Right lobe of liver (tissue), 6 donors: ENCODE measurements at regions not wholly inside any gene's neighbourhood (a gene's known extent, or its start where the extent isn't known, plus 50 kb on each side); places are given as distances from the start of the nearest gene placed in this dataset.

Experiments used
- ATAC-seq, 4 donors: fragments of 200-7000 bp; cut with Tn5 transposase; one replicate each; pipeline ENCODE4 v1.9.1; 2020; ENCODE audit warnings: mild to moderate bottlenecking in 4 of 4, moderate library complexity in 4 of 4
- DNase-seq, 3 donors: peaks; one replicate each; pipeline ENCODE4 v3.0.0-alpha.2; 2020
- H3K27ac ChIP-seq, 3 donors: fragments of 200-600 bp; one replicate each; pipeline ENCODE4 v1.8.0; 2022
- H3K27me3 ChIP-seq, 2 donors: fragments of 200-600 bp; one replicate each; pipeline ENCODE4 v1.8.0; 2022
- H3K36me3 ChIP-seq, 4 donors: fragments of 200-600 bp; sonication (generic) in 1 of 4; one replicate each; pipeline versions ENCODE4 v1.5.1 to v1.8.0; 2017 to 2022; ENCODE audit warnings: control low read depth in 1 of 4
- H3K4me1 ChIP-seq, 4 donors: fragments of 200-600 bp; sonication (generic) in 1 of 4; one replicate each; pipeline versions ENCODE4 v1.5.1 to v1.8.0; 2017 to 2022; ENCODE audit warnings: control low read depth in 1 of 4
- H3K4me3 ChIP-seq, 3 donors: fragments of 200-600 bp; one replicate each; pipeline ENCODE4 v1.8.0; 2022
- H3K9me3 ChIP-seq, 4 donors: fragments of 200-600 bp; sonication (generic) in 1 of 4; one replicate each; pipeline versions ENCODE4 v1.5.1 to v1.8.0; 2017 to 2022; ENCODE audit warnings: control low read depth in 1 of 4
- POLR2A ChIP-seq: fragments of 450-650 bp; IDR thresholded peaks from one replicate; pipeline ENCODE4 v1.6.1; 2017; ENCODE audit warnings: antibody characterized with exemption, mild to moderate bottlenecking
- WGBS: methylation state at CpG from one replicate; pipeline ENCODE4 v1.1.6; 2018; ENCODE audit warnings: low coverage, low lambda C conversion rate; ENCODE audit not compliant: insufficient coverage; ENCODE audit errors: missing lambda C conversion rate; 5-methylcytosine and 5-hydroxymethylcytosine counted together
- intact Hi-C, 2 donors: fragments of 100-400 bp; cut with DNase I; formaldehyde crosslinking; loops; one replicate each; pipeline versions ENCODE4 v1.11.2 to v1.14.1; 2022
- TF ChIP-seq, protein P1 (sequence below), 4 donors: fragments of 200-600 bp in 3 of 4; fragments of 450-650 bp in 1 of 4; IDR thresholded peaks; one replicate each; pipeline versions ENCODE4 v1.5.1 to v1.8.0; 2016 to 2022; ENCODE audit warnings: antibody characterized with exemption in 4 of 4, mild to moderate bottlenecking in 2 of 4
- donor health status: DM: no; HTN: yes; CAD: no.
- donor health status: DM: no; HTN: no; CAD: no.
- donor health status: DM: no; HTN: no; CAD: no.
- donor health status: DM: no; HTN: yes; CAD: no.
- donor health status: DM: no; HTN: yes; CAD: no.

DNA sequence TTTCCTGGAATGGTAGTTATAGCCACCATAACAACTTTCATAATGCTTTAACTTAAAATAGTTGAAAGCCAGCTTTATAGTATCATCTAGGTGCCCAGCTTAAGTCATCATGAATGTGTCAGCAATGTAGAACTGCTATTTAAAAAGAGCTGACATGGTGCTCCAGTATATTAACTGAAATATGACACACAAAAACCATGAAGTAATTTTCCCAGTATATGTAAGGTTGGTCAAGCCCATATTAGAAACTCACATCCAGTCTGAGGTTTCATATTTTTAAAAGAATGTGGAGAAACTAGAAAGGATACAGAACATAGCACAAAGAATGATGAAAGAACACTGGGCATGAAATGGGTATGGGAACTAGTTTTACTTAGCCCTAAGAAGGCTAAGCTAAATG, 121.3 kb upstream of the KRAS start:
- no peak for TF ChIP-seq POLR2A
- TF ChIP-seq, protein P1, sequence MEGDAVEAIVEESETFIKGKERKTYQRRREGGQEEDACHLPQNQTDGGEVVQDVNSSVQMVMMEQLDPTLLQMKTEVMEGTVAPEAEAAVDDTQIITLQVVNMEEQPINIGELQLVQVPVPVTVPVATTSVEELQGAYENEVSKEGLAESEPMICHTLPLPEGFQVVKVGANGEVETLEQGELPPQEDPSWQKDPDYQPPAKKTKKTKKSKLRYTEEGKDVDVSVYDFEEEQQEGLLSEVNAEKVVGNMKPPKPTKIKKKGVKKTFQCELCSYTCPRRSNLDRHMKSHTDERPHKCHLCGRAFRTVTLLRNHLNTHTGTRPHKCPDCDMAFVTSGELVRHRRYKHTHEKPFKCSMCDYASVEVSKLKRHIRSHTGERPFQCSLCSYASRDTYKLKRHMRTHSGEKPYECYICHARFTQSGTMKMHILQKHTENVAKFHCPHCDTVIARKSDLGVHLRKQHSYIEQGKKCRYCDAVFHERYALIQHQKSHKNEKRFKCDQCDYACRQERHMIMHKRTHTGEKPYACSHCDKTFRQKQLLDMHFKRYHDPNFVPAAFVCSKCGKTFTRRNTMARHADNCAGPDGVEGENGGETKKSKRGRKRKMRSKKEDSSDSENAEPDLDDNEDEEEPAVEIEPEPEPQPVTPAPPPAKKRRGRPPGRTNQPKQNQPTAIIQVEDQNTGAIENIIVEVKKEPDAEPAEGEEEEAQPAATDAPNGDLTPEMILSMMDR (IDR thresholded peaks at IDR 0.05) = no peak
- DNase-seq = no peak
- Histone ChIP-seq H3K4me3 (no peak overlapping the region), H3K36me3 (no peaks in the 10 kb centered on the region), H3K27me3 (no peaks in the 10 kb centered on the region), H3K27ac (no peak overlapping the region), H3K9me3 (no peaks in the 10 kb centered on the region), H3K4me1 (no peaks in the 10 kb centered on the region)
- intact Hi-C loops = no loop called here
- no peak for ATAC-seq

DNA sequence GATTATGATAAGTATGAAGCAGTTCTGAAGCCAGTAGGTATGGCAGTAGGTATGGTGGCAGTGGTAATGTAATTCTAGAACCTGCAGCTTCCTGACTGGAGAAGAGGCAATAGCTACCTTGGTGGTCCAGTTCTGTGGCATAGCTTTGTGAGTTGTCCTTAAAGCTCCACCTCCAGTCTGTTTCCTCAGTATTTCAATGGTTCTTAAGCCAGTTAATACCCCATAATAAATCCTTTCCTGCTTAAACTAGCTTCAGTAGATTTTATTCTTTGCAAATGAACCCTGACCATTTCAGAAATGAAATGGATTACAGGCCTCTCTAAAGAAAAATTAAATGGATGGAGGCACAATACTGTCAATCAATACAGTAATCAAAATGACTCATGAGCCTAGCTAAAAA, 117.8 kb upstream of the KRAS start:
- H3K9me3 ChIP-seq = no peaks in the 10 kb centered on the region
- no peaks in the 10 kb centered on the region for H3K4me1 ChIP-seq
- H3K36me3 ChIP-seq = no peaks in the 10 kb centered on the region
- H3K27me3 ChIP-seq = no peaks in the 10 kb centered on the region
- intact Hi-C loops = no loop called here
- TF ChIP-seq, protein P1 (IDR thresholded peaks at IDR 0.05) = no peak
- TF ChIP-seq POLR2A = no peak
- H3K27ac ChIP-seq = no peak overlapping the region
- no peak for DNase-seq
- H3K4me3 ChIP-seq = no peak overlapping the region
- ATAC-seq = no peak

DNA sequence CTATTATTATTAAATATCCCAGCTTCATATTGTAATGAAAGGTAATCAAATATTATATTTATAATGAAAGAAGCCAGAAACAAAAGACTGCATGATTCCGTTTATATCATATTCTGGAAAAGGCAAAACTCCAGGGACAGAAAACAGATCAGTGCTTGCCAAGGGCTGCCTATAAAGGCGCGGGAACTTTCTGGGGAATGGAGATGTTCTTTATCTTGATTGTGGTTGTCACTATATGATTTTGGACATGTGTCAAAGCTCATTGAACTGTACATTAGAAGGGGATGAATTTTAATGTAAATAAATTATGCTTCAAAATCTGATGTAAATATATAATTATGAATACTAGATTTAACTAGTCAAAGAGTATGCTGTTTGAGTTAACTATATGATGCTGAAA, 115.4 kb upstream of the KRAS start:
- intact Hi-C loops = no loop called here

DNA sequence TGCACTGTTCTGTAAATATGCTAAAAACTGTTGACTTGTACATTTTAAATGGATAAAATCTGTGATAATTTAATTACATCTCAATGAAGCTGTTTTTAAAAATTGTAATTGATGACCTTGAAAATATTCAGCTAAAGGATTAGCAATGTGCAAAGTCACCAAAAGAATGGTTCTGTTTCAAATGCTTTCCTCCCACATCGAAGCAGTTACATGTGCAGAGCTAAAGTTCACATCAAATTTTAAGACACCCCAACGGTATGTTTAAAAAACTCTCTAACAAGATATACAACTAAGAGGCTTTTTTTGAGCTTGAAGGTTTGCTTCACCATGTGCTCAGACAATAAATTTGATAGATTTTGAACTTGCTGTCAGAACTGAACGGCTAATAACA, 114.6 kb upstream of the KRAS start:
- H3K27ac ChIP-seq = no peak overlapping the region
- H3K4me3 ChIP-seq = no peak overlapping the region
- intact Hi-C loops = no loop called here
- 38% methylated on average over 3 of the region's 3 CpGs for WGBS
- H3K9me3 ChIP-seq = no peaks in the 10 kb centered on the region
- H3K4me1 ChIP-seq = no peaks in the 10 kb centered on the region
- no peaks in the 10 kb centered on the region for H3K27me3 ChIP-seq
- ATAC-seq (no peak), DNase-seq (no peak)
- H3K36me3 ChIP-seq = no peaks in the 10 kb centered on the region
- TF ChIP-seq, protein P1 (IDR thresholded peaks at IDR 0.05) = no peak
- no peak for TF ChIP-seq POLR2A

More for the DNA sequence above, 115.4 kb upstream of the KRAS start:
- TF ChIP-seq POLR2A = no peak
- TF ChIP-seq, protein P1 (IDR thresholded peaks at IDR 0.05) = no peak
- no peaks in the 10 kb centered on the region for H3K9me3 ChIP-seq
- H3K4me3 ChIP-seq = no peak overlapping the region
- H3K27me3 ChIP-seq = no peaks in the 10 kb centered on the region
- H3K36me3 ChIP-seq = no peaks in the 10 kb centered on the region
- WGBS = 75% methylated on average over 3 of the region's 3 CpGs
- DNase-seq = no peak
- no peak for ATAC-seq
- H3K27ac ChIP-seq = no peak overlapping the region
- no peaks in the 10 kb centered on the region for H3K4me1 ChIP-seq

DNA sequence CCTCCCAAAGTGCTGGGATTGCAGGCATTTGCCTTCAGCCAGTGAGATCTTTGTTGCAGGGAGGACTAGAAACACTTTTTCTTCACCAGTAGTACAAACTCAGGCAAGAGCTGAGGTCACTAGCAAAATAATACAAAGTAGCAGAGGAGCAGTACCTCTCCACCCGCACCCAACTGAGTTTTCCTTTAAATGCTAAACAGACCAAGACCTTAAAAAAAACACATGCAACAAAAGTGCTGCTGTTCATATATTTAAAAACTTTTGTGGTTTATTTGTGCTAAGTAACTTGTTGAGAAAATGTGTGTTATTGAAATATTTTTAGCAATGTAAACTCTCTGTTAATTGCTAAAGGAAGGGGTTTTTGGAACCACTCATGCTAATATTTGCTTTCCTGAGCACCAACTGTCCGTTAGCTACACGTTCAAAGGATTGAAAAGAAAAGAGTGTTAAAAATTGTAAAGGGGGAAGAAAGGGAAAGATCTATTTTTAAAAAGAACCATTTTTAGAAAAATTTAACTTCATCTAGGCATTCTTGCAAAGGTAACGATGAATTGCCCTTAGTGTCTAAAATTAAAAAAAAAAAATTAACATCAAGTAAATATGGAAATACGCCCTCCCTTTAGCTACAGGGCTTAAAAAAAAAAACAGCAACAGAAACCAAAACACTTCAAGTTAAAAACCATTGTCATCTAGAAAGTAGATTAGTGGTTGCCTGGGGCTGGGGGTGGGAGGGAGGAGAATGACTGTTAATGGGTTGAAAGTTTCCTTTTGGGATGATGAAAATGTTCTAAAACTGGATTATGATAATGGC, 114.0 kb upstream of the KRAS start:
- H3K27ac ChIP-seq = no peak overlapping the region
- no peak for TF ChIP-seq POLR2A
- TF ChIP-seq, protein P1 (IDR thresholded peaks at IDR 0.05) = no peak
- intact Hi-C loops = no loop called here
- H3K27me3 ChIP-seq = no peaks in the 10 kb centered on the region
- WGBS = 34% methylated on average over 5 of the region's 5 CpGs
- DNase-seq (no peak), ATAC-seq (no peak)
- H3K4me1 ChIP-seq = no peaks in the 10 kb centered on the region
- H3K9me3 ChIP-seq = no peaks in the 10 kb centered on the region
- H3K36me3 ChIP-seq = no peaks in the 10 kb centered on the region
- H3K4me3 ChIP-seq = no peak overlapping the region
